ENCODE measurements at regions not wholly inside any gene's neighbourhood (a gene's known extent, or its start where the extent isn't known, plus 50 kb on each side); places are given as distances from the start of the nearest gene placed in this dataset.

- DNase-seq (ENCODE audit: low spot score) = no peak
- H3K27me3 ChIP-seq = no peaks in the 10 kb centered on the region
- no peaks in the 10 kb centered on the region for H3K4me1 ChIP-seq
- no peak overlapping the region for H3K4me3 ChIP-seq
- H3K36me3 ChIP-seq = no peaks in the 10 kb centered on the region
- TF ChIP-seq CTCF (IDR thresholded peaks at IDR 0.05) = peak in 1 of 2 donors; percentile 53
- H3K9me3 ChIP-seq = no peaks in the 10 kb centered on the region
- no peak overlapping the region for H3K27ac ChIP-seq
These were observed 227.5 kb upstream of the ZC3H12C start for GRCh38 chr11:109865548-109866186.

GRCh38 chr11:109867784-109868183 is 225.4 kb upstream of the ZC3H12C start:
- Histone ChIP-seq H3K9me3 (peaks cover 0 to 9% of the 10 kb centered on the region in 2 donors), H3K27me3 (no peaks in the 10 kb centered on the region), H3K27ac (no peak overlapping the region), H3K36me3 (no peaks in the 10 kb centered on the region), H3K4me3 (no peak overlapping the region), H3K4me1 (no peaks in the 10 kb centered on the region)
- TF ChIP-seq CTCF (IDR thresholded peaks at IDR 0.05) = no peak
- DNase-seq (ENCODE audit: low spot score) = no peak

GRCh38 chr11:109869536-109869935 is 223.7 kb upstream of the ZC3H12C start:
- Histone ChIP-seq H3K4me1 (no peaks in the 10 kb centered on the region), H3K9me3 (peaks cover 0 to 14% of the 10 kb centered on the region in 2 donors), H3K4me3 (no peak overlapping the region), H3K27ac (no peak overlapping the region), H3K27me3 (no peaks in the 10 kb centered on the region), H3K36me3 (no peaks in the 10 kb centered on the region)
- DNase-seq (ENCODE audit: low spot score) = no peak
- no peak for TF ChIP-seq CTCF (IDR thresholded peaks at IDR 0.05)

GRCh38 chr11:109870297-109870696 is 222.9 kb upstream of the ZC3H12C start:
- no peaks in the 10 kb centered on the region for H3K27me3 ChIP-seq
- peaks cover 0 to 14% of the 10 kb centered on the region in 2 donors for H3K9me3 ChIP-seq

GRCh38 chr11:109877043-109877442 is 216.1 kb upstream of the ZC3H12C start:
- no peak overlapping the region for H3K27ac ChIP-seq
- TF ChIP-seq CTCF (IDR thresholded peaks at IDR 0.05) = no peak
- H3K4me1 ChIP-seq = no peaks in the 10 kb centered on the region
- no peak overlapping the region for H3K4me3 ChIP-seq
- no peaks in the 10 kb centered on the region for H3K36me3 ChIP-seq
- peaks cover 0 to 12% of the 10 kb centered on the region in 2 donors for H3K9me3 ChIP-seq
- H3K27me3 ChIP-seq = no peaks in the 10 kb centered on the region
- no peak for DNase-seq (ENCODE audit: low spot score)

More at GRCh38 chr11:109870297-109870696, 222.9 kb upstream of the ZC3H12C start:
- H3K4me3 ChIP-seq = no peak overlapping the region
- no peaks in the 10 kb centered on the region for H3K4me1 ChIP-seq
- no peaks in the 10 kb centered on the region for H3K36me3 ChIP-seq
- DNase-seq (ENCODE audit: low spot score) = no peak
- TF ChIP-seq CTCF (IDR thresholded peaks at IDR 0.05) = no peak
- H3K27ac ChIP-seq = no peak overlapping the region

GRCh38 chr11:109884501-109884900 is 208.7 kb upstream of the ZC3H12C start:
- no peak overlapping the region for H3K27ac ChIP-seq
- no peak overlapping the region for H3K4me3 ChIP-seq
- no peak for TF ChIP-seq CTCF (IDR thresholded peaks at IDR 0.05)
- H3K36me3 ChIP-seq = no peaks in the 10 kb centered on the region
- no peaks in the 10 kb centered on the region for H3K9me3 ChIP-seq
- no peaks in the 10 kb centered on the region for H3K4me1 ChIP-seq
- DNase-seq (ENCODE audit: low spot score) = no peak
- no peaks in the 10 kb centered on the region for H3K27me3 ChIP-seq
